ENCODE measurements at regions not wholly inside any gene's neighbourhood (a gene's known extent, or its start where the extent isn't known, plus 50 kb on each side); places are given as distances from the start of the nearest gene placed in this dataset.

DNA sequence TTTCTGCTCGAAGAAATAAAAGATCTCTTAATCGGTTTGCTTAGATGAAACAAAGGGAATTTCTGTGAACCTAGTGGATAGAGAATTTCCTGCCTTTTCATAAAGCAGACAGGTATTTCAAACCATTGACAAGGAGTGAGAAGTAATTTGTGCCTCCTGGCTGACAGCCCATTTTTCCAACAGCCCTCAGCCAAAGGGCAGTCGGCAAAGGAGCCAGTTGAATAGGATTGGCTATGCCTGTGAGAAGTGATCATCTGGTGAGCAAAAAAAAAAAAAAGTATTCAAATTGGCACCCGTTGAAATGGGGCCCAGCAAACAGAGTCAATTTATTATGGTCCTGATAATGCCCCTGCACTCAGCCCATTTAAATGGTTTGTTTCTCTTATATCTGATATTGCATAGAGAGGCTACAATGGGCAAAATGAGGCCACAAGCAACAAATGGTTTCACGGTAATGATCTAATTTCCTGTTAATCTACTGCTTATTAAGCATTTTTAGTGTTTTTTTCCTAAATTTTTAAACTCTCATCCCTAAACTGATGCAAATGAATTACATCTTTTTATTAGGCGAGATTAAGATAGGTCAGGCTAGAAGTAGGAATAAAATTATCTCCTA, 477.5 kb downstream of the NUF2 start:
- no peak for TF ChIP-seq POLR2A (IDR thresholded peaks at IDR 0.05)
- TF ChIP-seq, protein P1, sequence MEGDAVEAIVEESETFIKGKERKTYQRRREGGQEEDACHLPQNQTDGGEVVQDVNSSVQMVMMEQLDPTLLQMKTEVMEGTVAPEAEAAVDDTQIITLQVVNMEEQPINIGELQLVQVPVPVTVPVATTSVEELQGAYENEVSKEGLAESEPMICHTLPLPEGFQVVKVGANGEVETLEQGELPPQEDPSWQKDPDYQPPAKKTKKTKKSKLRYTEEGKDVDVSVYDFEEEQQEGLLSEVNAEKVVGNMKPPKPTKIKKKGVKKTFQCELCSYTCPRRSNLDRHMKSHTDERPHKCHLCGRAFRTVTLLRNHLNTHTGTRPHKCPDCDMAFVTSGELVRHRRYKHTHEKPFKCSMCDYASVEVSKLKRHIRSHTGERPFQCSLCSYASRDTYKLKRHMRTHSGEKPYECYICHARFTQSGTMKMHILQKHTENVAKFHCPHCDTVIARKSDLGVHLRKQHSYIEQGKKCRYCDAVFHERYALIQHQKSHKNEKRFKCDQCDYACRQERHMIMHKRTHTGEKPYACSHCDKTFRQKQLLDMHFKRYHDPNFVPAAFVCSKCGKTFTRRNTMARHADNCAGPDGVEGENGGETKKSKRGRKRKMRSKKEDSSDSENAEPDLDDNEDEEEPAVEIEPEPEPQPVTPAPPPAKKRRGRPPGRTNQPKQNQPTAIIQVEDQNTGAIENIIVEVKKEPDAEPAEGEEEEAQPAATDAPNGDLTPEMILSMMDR (IDR thresholded peaks at IDR 0.05) = no peak
